Myocyte (in vitro differentiated cells): ENCODE measurements at regions not wholly inside any gene's neighbourhood (a gene's known extent, or its start where the extent isn't known, plus 50 kb on each side); places are given as distances from the start of the nearest gene placed in this dataset.
"Not testable (repeated sequence)": the region's sequence is repeated elsewhere in the genome, so short reads cannot be mapped to it uniquely, and the experiment has no call there.

Experiments
- DNase-seq: peaks from one replicate; pipeline ENCODE4 v3.0.0-alpha.2; 2012; ENCODE audit warnings: low read depth

GRCh38 chr4:59455751-59456150, 1744.4 kb upstream of the ADGRL3 start:
- DNase-seq, result no peak

- DNase-seq, result no peak
These were observed 1742.5 kb upstream of the ADGRL3 start for GRCh38 chr4:59457576-59457975.

GRCh38 chr4:59484944-59485343, 1715.2 kb upstream of the ADGRL3 start:
- no peak for DNase-seq

- DNase-seq, result no peak
These were observed 1700.0 kb upstream of the ADGRL3 start for GRCh38 chr4:59500103-59500502.

- no peak for DNase-seq
These were observed 1696.4 kb upstream of the ADGRL3 start for GRCh38 chr4:59503731-59504130.

- DNase-seq, result peak; percentile 54
These were observed 1688.3 kb upstream of the ADGRL3 start for GRCh38 chr4:59511809-59512208.

- DNase-seq, result no peak
These were observed 1683.1 kb upstream of the ADGRL3 start for GRCh38 chr4:59517007-59517406.

- no peak for DNase-seq
These were observed 1681.9 kb upstream of the ADGRL3 start for GRCh38 chr4:59518005-59518823.

- no peak for DNase-seq
These were observed 1674.2 kb upstream of the ADGRL3 start for GRCh38 chr4:59525885-59526284.

- DNase-seq, result peak; percentile 17
These were observed 1664.6 kb upstream of the ADGRL3 start for GRCh38 chr4:59535541-59535940.

- DNase-seq, result no peak
These were observed 1663.7 kb upstream of the ADGRL3 start for GRCh38 chr4:59536428-59536827.

GRCh38 chr4:59537246-59537886, 1662.8 kb upstream of the ADGRL3 start:
- no peak for DNase-seq

- DNase-seq, result no peak
These were observed 1660.7 kb upstream of the ADGRL3 start for GRCh38 chr4:59539401-59539800.

GRCh38 chr4:59540311-59540710, 1659.8 kb upstream of the ADGRL3 start:
- DNase-seq, result no peak

- DNase-seq, result peak; percentile 68
These were observed 1646.9 kb upstream of the ADGRL3 start for GRCh38 chr4:59553063-59553720.

- peak; percentile 62 for DNase-seq
These were observed 1646.4 kb upstream of the ADGRL3 start for GRCh38 chr4:59553721-59554091.

- DNase-seq, result not testable (repeated sequence)
These were observed 1643.9 kb upstream of the ADGRL3 start for GRCh38 chr4:59556191-59556590.

GRCh38 chr4:59560141-59560648, 1639.9 kb upstream of the ADGRL3 start:
- DNase-seq, result not testable (repeated sequence)

- DNase-seq, result no peak
These were observed 1634.3 kb upstream of the ADGRL3 start for GRCh38 chr4:59565836-59566235.

GRCh38 chr4:59570860-59571476, 1629.2 kb upstream of the ADGRL3 start:
- DNase-seq, result peak; percentile 3

GRCh38 chr4:59571805-59572430, 1628.2 kb upstream of the ADGRL3 start:
- peak; percentile 25 for DNase-seq
